HG02852 (cell line): ENCODE measurements at regions not wholly inside any gene's neighbourhood (a gene's known extent, or its start where the extent isn't known, plus 50 kb on each side); places are given as distances from the start of the nearest gene placed in this dataset.
"Not testable (repeated sequence)": the region's sequence is repeated elsewhere in the genome, so short reads cannot be mapped to it uniquely, and the experiment has no call there.

Experiments used
- ATAC-seq: cut with Tn5 transposase; IDR thresholded peaks from one replicate; pipeline ENCODE4 v1.9.1; 2021; ENCODE audit warnings: mild to moderate bottlenecking, moderate library complexity; ENCODE audit not compliant: unreplicated experiment

GRCh38 chr10:33673839-33674415, 339.5 kb upstream of the NRP1 start:
- no peak for ATAC-seq

DNA sequence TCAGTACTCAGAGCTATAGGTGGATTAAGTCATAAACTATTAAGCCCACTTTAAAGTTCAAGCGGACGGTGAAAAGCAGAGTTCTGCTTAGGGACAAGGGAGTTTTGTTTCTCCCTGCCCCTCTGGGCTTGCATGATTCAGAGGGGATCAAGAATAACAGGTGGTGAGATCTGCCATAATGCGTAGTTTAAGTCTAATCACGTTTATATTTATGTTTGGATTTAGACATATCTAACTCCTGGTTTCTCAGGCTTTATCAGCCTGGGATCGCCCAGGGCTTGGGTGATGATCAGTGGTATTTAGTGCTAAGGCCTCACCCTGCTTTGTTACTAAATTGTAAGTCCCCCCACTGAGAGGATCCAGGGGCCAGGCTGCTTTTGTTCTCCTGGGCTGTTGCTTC, 335.4 kb upstream of the NRP1 start:
- no peak for ATAC-seq

DNA sequence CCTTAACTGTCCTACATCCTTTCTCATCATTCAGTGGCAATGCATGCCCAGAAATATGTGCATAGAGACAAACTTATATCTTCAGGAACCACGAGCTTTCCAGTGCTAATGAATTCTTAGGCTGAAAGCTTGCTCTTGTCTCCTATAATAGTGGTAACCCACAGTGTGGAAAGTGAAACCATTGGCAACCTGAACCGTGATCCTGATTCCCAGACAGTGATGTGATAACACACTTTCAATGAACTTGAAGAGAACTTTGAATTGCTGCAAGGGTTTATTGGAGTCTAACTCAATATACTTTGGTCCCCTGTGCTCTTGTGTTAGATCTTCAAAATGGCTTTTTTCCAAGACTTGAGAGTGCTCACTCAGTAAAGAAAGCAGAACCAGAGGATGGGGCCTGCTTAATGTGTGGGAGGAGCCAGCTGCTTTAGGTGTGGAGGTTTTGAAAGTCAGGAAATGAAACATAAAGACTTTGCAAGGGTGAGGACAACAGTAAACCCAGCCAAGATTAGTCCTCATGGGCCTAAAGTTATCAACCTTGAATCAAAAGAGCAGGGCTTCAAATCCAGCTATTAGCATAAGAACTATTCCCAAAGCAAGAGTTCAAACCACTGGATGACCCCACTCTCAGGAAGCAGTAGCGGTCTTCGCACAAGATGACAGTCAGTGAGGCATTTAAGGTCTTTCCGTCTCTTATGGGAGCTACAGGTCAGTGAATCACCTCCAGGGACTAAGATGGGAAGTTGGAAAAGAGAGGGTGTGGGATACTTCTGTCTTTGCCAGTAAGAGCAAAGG, 332.4 kb upstream of the NRP1 start:
- no peak for ATAC-seq

DNA sequence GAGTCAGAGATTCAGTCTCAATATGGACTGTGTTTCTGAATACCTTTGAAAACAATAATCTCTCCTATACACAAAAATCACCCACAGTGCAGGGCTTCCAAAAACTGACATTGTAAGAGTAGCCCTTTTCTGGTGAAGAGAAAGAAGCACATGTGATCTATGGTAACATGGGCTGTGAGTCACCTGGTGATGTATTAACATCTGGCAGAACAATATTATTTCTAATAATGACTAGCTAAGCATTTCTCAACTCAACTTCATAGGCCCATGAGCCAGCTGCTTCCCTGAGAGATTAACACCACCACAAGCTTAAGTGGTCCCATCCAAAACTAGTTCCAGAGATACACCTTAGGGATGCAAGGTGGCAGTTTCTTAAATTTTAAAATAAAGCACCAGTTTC, 331.0 kb upstream of the NRP1 start:
- ATAC-seq: no peak

DNA sequence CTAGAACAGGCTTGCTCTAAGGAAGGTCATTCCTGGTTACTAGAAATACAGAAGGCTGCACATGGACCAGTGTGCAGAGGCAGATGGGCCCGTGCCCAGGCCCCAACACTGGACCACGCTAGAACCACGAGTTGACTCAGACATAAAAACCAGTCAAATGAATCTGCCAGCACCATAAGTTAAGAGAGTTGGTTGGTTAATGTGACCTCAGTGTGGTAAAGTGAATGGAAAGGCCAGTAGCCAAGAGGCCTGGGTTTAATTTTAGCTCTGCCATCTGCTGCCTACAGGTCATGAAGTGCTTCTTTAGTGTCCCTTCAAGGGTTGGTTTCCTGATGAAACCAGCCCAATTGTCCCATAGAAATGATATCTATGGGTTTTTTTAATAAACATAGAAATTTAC, 329.6 kb upstream of the NRP1 start:
- no peak for ATAC-seq

DNA sequence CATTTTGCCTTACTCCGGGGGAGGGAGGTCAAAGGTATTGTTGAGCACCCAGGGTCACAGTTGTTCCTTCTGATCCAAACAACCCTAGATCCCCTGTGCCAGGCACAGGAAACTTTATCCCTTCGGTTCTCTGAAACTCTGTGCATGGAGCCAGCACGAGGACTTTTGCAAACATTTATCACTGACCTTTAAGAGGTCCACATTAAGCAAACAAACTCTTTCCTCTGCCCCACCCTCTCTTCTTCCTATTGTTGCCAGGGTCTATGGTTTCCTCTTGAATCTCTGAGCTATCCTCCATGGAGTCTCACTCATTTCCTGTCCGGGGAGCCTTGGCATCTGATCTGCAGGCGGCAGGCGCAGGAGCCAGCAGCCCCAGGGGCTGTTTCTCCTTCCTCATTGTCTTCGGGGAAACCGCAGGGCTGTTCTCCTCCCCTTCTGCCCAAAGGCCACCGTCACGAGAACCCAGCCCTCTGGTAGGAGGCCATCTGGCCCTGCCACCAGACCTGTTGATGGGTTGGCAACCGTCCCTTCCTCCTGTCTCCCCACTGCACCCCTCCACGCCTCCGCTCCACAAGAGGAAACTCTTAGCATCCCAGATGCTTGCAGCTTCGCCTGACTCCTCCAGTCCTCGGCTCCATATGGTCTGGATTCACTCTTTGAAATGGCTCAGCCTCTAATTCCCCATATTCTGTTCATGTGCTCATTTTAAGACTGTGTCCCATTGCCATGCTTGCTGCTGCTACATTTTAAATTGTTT, 327.3 kb upstream of the NRP1 start:
- no peak for ATAC-seq

- no peak for ATAC-seq
These were observed 325.9 kb upstream of the NRP1 start for GRCh38 chr10:33660329-33660728.

GRCh38 chr10:33657913-33658312, 323.4 kb upstream of the NRP1 start:
- no peak for ATAC-seq

DNA sequence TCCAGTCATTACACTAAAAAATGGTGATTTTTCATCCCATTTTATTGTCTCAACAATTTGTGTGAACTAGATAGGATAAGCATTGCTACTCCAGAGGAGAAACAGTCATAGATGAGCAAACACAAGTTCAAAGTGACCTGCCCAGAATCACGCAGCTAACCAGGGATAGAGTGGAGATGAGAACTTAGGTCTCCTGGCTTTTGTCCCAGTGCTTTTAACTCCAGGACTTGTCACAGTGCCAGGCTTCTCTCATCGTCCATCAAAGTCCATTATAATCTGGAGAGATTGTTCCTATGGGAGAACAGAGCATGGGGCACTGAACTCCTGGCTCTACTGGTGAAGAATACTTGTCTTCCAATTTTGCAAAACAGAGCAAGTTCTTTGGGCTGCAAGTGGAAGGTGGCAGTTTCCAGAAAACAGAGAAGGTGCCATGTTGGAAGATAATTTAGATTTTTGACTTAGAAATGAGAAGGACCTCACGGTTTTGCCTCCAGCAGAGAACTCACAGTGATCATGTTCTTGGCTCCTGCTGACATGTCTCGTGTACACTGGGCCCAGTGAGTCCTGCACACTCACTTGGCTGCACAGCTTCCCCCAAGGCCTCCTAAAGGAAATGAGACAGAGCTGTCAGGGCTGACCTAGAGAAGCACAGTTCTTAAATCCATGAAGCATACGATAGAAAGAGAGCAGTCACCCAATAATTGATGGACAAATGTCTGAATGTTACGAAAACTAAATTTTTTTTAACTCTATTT, 322.9 kb upstream of the NRP1 start:
- ATAC-seq: no peak

GRCh38 chr10:33655921-33656320, 321.5 kb upstream of the NRP1 start:
- ATAC-seq: no peak

DNA sequence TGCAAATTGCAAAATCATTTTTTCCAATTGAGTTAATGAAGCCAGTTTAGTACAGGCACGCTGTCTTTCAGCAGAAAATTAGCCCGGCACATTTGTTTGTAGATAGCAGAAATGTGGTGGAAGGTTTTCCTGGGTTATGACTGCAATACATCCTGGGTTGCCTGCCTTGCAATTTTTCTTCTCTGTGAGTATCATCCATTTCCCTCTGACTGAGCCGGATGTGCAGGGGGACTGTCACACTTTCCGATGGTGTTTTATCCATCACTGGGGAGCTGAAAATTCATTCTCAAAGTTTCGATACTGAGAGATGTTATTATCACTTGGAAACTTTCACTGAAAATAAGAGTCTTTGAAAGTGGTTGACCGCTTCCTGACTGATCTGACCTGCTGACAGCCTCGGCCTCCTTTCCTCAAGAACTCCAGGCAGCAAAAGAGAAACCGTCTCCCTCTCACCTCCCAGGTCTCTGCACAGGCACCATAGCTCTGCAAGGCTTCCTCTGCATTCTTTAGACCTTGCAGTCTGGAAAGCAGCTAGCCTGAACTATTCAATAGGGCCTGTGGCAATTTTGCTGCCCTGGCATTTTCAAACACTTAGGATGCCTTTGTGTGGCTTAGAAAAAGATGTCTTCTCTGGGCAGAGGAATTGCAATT, 320.8 kb upstream of the NRP1 start:
- no peak for ATAC-seq

GRCh38 chr10:33653584-33654367, 319.3 kb upstream of the NRP1 start:
- ATAC-seq: no peak

- ATAC-seq: no peak
These were observed 318.4 kb upstream of the NRP1 start for GRCh38 chr10:33652870-33653269.

DNA sequence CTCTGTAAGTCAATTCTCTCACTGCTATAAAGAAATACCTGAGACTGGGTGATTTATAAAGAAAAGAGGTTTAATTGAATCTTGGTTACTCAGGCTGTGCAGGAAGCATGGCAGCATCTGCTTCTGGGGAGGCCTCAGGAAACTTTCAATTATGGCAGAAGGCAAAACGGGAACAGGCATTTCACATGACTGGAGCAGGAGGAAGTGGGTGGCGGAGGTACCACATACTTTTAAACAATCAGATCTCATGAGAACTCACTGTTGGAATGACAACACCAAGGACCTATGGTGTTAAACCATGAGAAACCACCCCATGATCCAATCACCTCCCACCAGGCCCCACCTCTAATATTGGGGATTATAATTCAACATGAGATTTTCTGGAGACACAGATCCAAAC, 315.7 kb upstream of the NRP1 start:
- not testable (repeated sequence) for ATAC-seq

- ATAC-seq: no peak
These were observed 308.6 kb upstream of the NRP1 start for GRCh38 chr10:33643042-33643441.

DNA sequence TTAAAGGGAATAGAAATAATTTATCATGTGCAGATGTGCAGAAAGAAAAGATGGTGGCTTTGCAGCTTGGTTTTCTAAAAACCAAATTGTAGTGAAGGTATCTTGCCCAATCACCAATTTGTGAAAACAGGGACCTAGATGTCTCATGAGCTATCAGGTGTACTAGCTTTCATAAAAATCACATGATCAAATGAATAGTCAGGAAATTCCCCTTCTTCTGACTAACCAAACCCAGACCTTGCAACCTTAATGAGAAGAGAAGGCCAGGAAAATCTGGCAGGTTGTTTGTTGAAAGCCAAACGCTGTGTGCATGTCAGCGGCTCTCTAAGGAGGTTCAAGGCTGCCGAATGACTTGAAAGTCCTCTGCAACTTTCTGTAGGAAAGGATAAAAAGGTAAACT, 304.4 kb upstream of the NRP1 start:
- no peak for ATAC-seq

GRCh38 chr10:33638374-33638773, 303.9 kb upstream of the NRP1 start:
- ATAC-seq: no peak

DNA sequence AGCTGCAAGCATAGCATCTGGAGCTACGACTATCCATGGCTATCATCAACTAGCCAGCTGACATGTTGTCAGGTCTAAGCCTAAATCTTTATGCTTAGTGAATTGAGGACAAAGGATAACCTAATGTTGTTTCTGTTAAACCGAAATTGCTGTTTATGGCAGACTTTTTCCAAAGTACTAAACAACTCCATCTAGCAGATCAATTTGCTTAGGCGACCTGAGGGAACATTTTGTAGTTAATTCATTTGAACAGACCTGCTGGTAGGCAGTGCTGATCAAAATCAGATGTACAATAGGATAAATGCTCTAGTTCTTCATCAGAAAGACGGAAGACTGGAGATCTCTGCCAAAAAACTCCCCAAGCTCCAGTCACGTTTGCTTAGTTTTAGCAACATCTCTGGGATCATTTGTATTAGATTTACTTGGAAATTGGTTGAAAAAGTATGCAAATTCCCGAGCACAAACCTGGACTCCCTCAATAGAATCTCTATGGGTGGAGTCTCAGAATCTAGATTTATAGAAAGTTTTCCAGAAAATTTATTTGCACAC, 301.6 kb upstream of the NRP1 start:
- no peak for ATAC-seq

DNA sequence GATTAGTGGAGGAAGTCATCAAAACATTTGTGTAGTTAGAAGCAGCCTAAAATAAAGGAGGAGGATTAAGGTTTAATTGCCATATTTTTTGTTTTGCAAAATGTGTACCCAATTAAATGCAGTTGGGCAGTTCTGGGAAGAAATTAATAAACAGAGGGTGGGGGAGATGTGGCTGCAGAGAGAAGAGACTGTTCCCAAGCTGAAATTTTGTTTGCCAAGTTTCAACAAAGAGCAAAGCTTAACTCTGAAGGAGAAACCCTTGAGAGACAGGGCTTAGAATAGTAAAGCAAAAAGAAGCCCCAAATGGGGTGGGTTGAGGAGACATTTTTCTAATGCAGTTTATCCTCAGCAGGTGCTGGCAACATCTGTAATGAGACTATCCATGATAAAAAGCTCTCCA, 298.0 kb upstream of the NRP1 start:
- no peak for ATAC-seq

DNA sequence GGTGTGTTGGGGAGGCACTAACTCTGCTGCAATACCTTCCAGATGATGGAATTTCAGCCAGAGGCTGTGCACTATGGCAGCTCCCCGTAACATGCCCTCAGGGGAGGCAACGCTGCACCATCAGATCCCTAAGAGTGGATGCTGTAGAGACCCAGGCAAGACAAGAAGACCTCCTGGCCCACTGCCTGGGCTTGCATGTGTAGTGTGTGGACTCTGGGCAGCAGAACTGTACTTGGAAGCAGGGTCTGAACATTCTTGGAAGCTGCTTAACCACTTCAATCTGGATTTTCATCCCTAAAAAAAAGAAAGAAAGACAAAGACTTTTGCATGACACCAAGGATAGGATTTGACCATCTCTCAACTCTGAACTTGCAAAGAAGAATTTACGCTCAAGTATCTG, 297.5 kb upstream of the NRP1 start:
- ATAC-seq: no peak
